CD14-positive monocyte (primary cell): ENCODE measurements at regions not wholly inside any gene's neighbourhood (a gene's known extent, or its start where the extent isn't known, plus 50 kb on each side); places are given as distances from the start of the nearest gene placed in this dataset.

Experiments
- DNase-seq, 3 donors: peaks; one replicate each; pipeline ENCODE4 v3.0.0-alpha.2; 2011 to 2022
- H2AFZ ChIP-seq: 2 replicates; pipeline ENCODE4 v1.6.0; 2012; ENCODE audit warnings: mild to moderate bottlenecking, low read depth, low read length, inconsistent platforms; ENCODE audit not compliant: insufficient read depth, poor library complexity, severe bottlenecking
- H3K27ac ChIP-seq, 2 donors: 1 replicate in 1 of 2; 2 replicates in 1 of 2; pipeline ENCODE4 v1.5.1; 2012 to 2013; ENCODE audit warnings: low read length in 2 of 2, control low read depth in 1 of 2, inconsistent platforms in 1 of 2, low read depth in 1 of 2, mild to moderate bottlenecking in 1 of 2
- H3K27me3 ChIP-seq, 2 donors: one replicate each; pipeline versions ENCODE4 v1.6.0 to v1.6.1; 2011 to 2013; ENCODE audit warnings: low read length in 2 of 2; ENCODE audit not compliant: control insufficient read depth in 2 of 2, insufficient read depth in 2 of 2
- H3K36me3 ChIP-seq, 2 donors: replicated peaks in 1 of 2; 1 replicate in 1 of 2; 2 replicates in 1 of 2; pipeline versions ENCODE4 v1.5.1 to v1.6.1; 2012 to 2013; ENCODE audit warnings: low read length in 2 of 2, control low read depth in 1 of 2, inconsistent platforms in 1 of 2, mild to moderate bottlenecking in 1 of 2; ENCODE audit not compliant: insufficient read depth in 2 of 2, control insufficient read depth in 1 of 2
- H3K4me1 ChIP-seq, 2 donors: 1 replicate in 1 of 2; 2 replicates in 1 of 2; pipeline versions ENCODE4 v1.5.1 to v1.6.1; 2012 to 2013; ENCODE audit warnings: low read length in 2 of 2, control low read depth in 1 of 2, inconsistent platforms in 1 of 2, mild to moderate bottlenecking in 1 of 2, moderate library complexity in 1 of 2; ENCODE audit not compliant: insufficient read depth in 2 of 2, control insufficient read depth in 1 of 2
- H3K4me2 ChIP-seq: replicated peaks from 2 replicates; pipeline ENCODE3; 2012; ENCODE audit warnings: low read length, moderate library complexity, mild to moderate bottlenecking; ENCODE audit not compliant: poor library complexity, severe bottlenecking; ENCODE audit errors: extremely low read depth
- H3K4me3 ChIP-seq, 3 experiments: fragments of 200-600 bp in 1 of 3; sonication (generic) in 1 of 3; replicated peaks in 1 of 3; 1 replicate in 2 of 3; 2 replicates in 1 of 3; pipeline ENCODE4 v1.5.1; 2011 to 2013; ENCODE audit warnings: low read length in 3 of 3, mild to moderate bottlenecking in 3 of 3, control low read depth in 2 of 3, low read depth in 2 of 3, inconsistent platforms in 1 of 3, moderate library complexity in 1 of 3
- H3K79me2 ChIP-seq: 2 replicates; pipeline ENCODE4 v1.6.0; 2012; ENCODE audit warnings: mild to moderate bottlenecking, control low read depth, inconsistent platforms, low read length, moderate library complexity; ENCODE audit not compliant: insufficient read depth
- H3K9ac ChIP-seq: 2 replicates; pipeline ENCODE4 v1.6.0; 2017; ENCODE audit warnings: low read length, mild to moderate bottlenecking; ENCODE audit not compliant: insufficient read depth, poor library complexity, severe bottlenecking
- H3K9me3 ChIP-seq, 2 donors: replicated peaks in 1 of 2; 1 replicate in 1 of 2; 2 replicates in 1 of 2; pipeline versions ENCODE4 v1.5.1 to v1.6.1; 2012 to 2013; ENCODE audit warnings: low read length in 2 of 2, control low read depth in 1 of 2; ENCODE audit not compliant: control insufficient read depth in 1 of 2, insufficient read depth in 1 of 2
- H4K20me1 ChIP-seq: 2 replicates; pipeline ENCODE4 v1.6.0; 2012; ENCODE audit warnings: mild to moderate bottlenecking, low read length, control low read depth, moderate library complexity; ENCODE audit not compliant: insufficient read depth
- H3K27ac Mint-ChIP-seq, 7 donors: one replicate each; pipeline ENCODE4 v1.8.0; 2020; ENCODE audit warnings: mild to moderate bottlenecking in 7 of 7, mixed read lengths in 7 of 7, moderate library complexity in 6 of 7, inconsistent platforms in 2 of 7
- H3K27me3 Mint-ChIP-seq, 3 donors: one replicate each; pipeline ENCODE4 v1.8.0; 2021 to 2022; ENCODE audit warnings: low read depth in 3 of 3, mild to moderate bottlenecking in 3 of 3, mixed read lengths in 3 of 3, moderate library complexity in 3 of 3, inconsistent platforms in 1 of 3
- H3K36me3 Mint-ChIP-seq, 2 donors: one replicate each; pipeline ENCODE4 v1.8.0; 2020; ENCODE audit warnings: mixed read lengths in 2 of 2, inconsistent platforms in 1 of 2, mild to moderate bottlenecking in 1 of 2
- H3K4me1 Mint-ChIP-seq: one replicate; pipeline ENCODE4 v1.8.0; 2020; ENCODE audit warnings: mild to moderate bottlenecking, mixed read lengths
- H3K4me3 Mint-ChIP-seq, 2 donors: one replicate each; pipeline ENCODE4 v1.8.0; 2020; ENCODE audit warnings: mild to moderate bottlenecking in 2 of 2, mixed read lengths in 2 of 2, moderate library complexity in 1 of 2
- H3K9me3 Mint-ChIP-seq, 7 donors: one replicate each; pipeline ENCODE4 v1.8.0; 2020 to 2022; ENCODE audit warnings: mixed read lengths in 7 of 7, mild to moderate bottlenecking in 6 of 7, moderate library complexity in 6 of 7, inconsistent platforms in 2 of 7
- WGBS: methylation state at CpG from one replicate; pipeline ENCODE4 v1.1.5; 2013; ENCODE audit warnings: missing lambda C conversion rate; ENCODE audit not compliant: insufficient coverage; 5-methylcytosine and 5-hydroxymethylcytosine counted together
- intact Hi-C, 2 donors: fragments of 100-400 bp; cut with micrococcal nuclease; formaldehyde crosslinking; loops; one replicate each; pipeline versions ENCODE4 v1.15.0 to v1.15.1; 2023
- TF ChIP-seq, protein P1 (sequence below): fragments of 200-600 bp; IDR thresholded peaks from one replicate; pipeline ENCODE4 v1.8.0; 2022; ENCODE audit warnings: antibody characterized with exemption, mild to moderate bottlenecking

DNA sequence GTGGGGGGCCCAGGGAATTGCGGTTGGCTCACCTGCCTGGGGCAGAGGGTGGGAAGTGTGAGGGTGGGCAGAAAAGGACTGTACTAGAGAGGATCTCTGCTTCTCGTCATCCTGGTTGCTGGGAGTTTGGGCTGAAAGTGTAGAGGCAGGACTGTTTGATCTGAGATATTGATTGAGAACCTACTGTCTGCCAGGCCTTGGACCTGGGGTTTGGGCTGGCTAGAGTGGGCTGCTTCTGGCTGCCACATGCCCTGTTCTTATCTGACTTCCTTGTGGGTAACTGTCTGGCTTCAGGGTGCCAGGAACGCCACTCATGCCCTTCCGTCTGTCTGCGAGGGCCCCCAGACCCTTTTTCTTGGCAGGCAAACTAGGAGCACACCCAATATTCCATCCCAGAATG is 200.9 kb downstream of the FOXD2 start:
- peaks cover 4 to 7% (median 6%) of the 10 kb centered on the region in 3 donors for H3K27me3 Mint-ChIP-seq
- no peaks in the 10 kb centered on the region for H3K4me1 ChIP-seq
- TF ChIP-seq, protein P1, sequence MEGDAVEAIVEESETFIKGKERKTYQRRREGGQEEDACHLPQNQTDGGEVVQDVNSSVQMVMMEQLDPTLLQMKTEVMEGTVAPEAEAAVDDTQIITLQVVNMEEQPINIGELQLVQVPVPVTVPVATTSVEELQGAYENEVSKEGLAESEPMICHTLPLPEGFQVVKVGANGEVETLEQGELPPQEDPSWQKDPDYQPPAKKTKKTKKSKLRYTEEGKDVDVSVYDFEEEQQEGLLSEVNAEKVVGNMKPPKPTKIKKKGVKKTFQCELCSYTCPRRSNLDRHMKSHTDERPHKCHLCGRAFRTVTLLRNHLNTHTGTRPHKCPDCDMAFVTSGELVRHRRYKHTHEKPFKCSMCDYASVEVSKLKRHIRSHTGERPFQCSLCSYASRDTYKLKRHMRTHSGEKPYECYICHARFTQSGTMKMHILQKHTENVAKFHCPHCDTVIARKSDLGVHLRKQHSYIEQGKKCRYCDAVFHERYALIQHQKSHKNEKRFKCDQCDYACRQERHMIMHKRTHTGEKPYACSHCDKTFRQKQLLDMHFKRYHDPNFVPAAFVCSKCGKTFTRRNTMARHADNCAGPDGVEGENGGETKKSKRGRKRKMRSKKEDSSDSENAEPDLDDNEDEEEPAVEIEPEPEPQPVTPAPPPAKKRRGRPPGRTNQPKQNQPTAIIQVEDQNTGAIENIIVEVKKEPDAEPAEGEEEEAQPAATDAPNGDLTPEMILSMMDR: no peak
- no peak overlapping the region for H3K27ac Mint-ChIP-seq
- no peak overlapping the region for H3K4me3 ChIP-seq
- no peak overlapping the region for H3K9ac ChIP-seq
- no peak overlapping the region for H3K27ac ChIP-seq
- no peaks in the 10 kb centered on the region for H3K9me3 Mint-ChIP-seq
- intact Hi-C loops: no loop called here
- H2AFZ ChIP-seq: no peak overlapping the region
- H3K36me3 Mint-ChIP-seq: no peaks in the 10 kb centered on the region
- no peaks in the 10 kb centered on the region for H4K20me1 ChIP-seq
- H3K36me3 ChIP-seq: no peaks in the 10 kb centered on the region
- no peaks in the 10 kb centered on the region for H3K4me1 Mint-ChIP-seq
- 53% methylated on average over 2 of the region's 5 CpGs for WGBS
- no peak overlapping the region for H3K4me2 ChIP-seq
- H3K4me3 Mint-ChIP-seq: no peak overlapping the region
- no peak for DNase-seq
- no peaks in the 10 kb centered on the region for H3K9me3 ChIP-seq
- no peaks in the 10 kb centered on the region for H3K79me2 ChIP-seq
- no peaks in the 10 kb centered on the region for H3K27me3 ChIP-seq

GRCh38 chr1:47643306-47644211 is 205.7 kb downstream of the FOXD2 start:
- TF ChIP-seq, protein P1: no peak
- 90% methylated on average over 15 of the region's 20 CpGs for WGBS
- H3K36me3 ChIP-seq: no peaks in the 10 kb centered on the region

More at GRCh38 chr1:47643306-47644211, 205.7 kb downstream of the FOXD2 start:
- no peaks in the 10 kb centered on the region for H3K4me1 ChIP-seq
- H3K4me3 ChIP-seq: no peak overlapping the region
- DNase-seq: no peak
- no peaks in the 10 kb centered on the region for H3K79me2 ChIP-seq
- H4K20me1 ChIP-seq: no peaks in the 10 kb centered on the region
- H3K27ac ChIP-seq: no peak overlapping the region
- no peak overlapping the region for H3K4me2 ChIP-seq
- H3K4me1 Mint-ChIP-seq: no peaks in the 10 kb centered on the region
- H3K36me3 Mint-ChIP-seq: no peaks in the 10 kb centered on the region
- H2AFZ ChIP-seq: no peak overlapping the region
- H3K27me3 ChIP-seq: no peaks in the 10 kb centered on the region
- H3K9me3 ChIP-seq: no peaks in the 10 kb centered on the region
- no peak overlapping the region for H3K4me3 Mint-ChIP-seq
- H3K27ac Mint-ChIP-seq: no peak overlapping the region
- no peak overlapping the region for H3K9ac ChIP-seq
- intact Hi-C loops: no loop called here
- no peaks in the 10 kb centered on the region for H3K9me3 Mint-ChIP-seq
- H3K27me3 Mint-ChIP-seq: peaks cover 8 to 9% (median 8%) of the 10 kb centered on the region in 3 donors
